ENCODE measurements at regions not wholly inside any gene's neighbourhood (a gene's known extent, or its start where the extent isn't known, plus 50 kb on each side); places are given as distances from the start of the nearest gene placed in this dataset.
"Not testable (repeated sequence)": the region's sequence is repeated elsewhere in the genome, so short reads cannot be mapped to it uniquely, and the experiment has no call there.

- no peak for DNase-seq
Measured at GRCh38 chr5:120251898-120252297, 212.2 kb upstream of the PRR16 start.

GRCh38 chr5:120252839-120253238, 211.3 kb upstream of the PRR16 start:
- DNase-seq, result peak; percentile 27

- DNase-seq, result no peak
Measured at GRCh38 chr5:120254385-120254784, 209.7 kb upstream of the PRR16 start.

GRCh38 chr5:120255214-120255613, 208.9 kb upstream of the PRR16 start:
- DNase-seq, result no peak

GRCh38 chr5:120256376-120256775, 207.7 kb upstream of the PRR16 start:
- DNase-seq, result no peak

- no peak for DNase-seq
Measured at GRCh38 chr5:120257358-120257971, 206.6 kb upstream of the PRR16 start.

GRCh38 chr5:120258123-120258522, 206.0 kb upstream of the PRR16 start:
- DNase-seq, result peak; percentile 17

- DNase-seq, result no peak
Measured at GRCh38 chr5:120260651-120261050, 203.4 kb upstream of the PRR16 start.

- DNase-seq, result no peak
Measured at GRCh38 chr5:120270498-120270897, 193.6 kb upstream of the PRR16 start.

GRCh38 chr5:120293796-120294195, 170.3 kb upstream of the PRR16 start:
- DNase-seq, result peak; percentile 94

- peak; percentile 47 for DNase-seq
Measured at GRCh38 chr5:120297616-120298015, 166.5 kb upstream of the PRR16 start.

GRCh38 chr5:120298981-120299380, 165.1 kb upstream of the PRR16 start:
- DNase-seq, result no peak

GRCh38 chr5:120304663-120305062, 159.4 kb upstream of the PRR16 start:
- DNase-seq, result peak; percentile 88

- peak; percentile 53 for DNase-seq
Measured at GRCh38 chr5:120306303-120306702, 157.8 kb upstream of the PRR16 start.

- DNase-seq, result no peak
Measured at GRCh38 chr5:120314191-120314590, 149.9 kb upstream of the PRR16 start.

- no peak for DNase-seq
Measured at GRCh38 chr5:120320626-120321025, 143.5 kb upstream of the PRR16 start.

GRCh38 chr5:120326651-120327050, 137.4 kb upstream of the PRR16 start:
- DNase-seq, result peak; percentile 43

- peak; percentile 30 for DNase-seq
Measured at GRCh38 chr5:120327180-120327579, 136.9 kb upstream of the PRR16 start.

GRCh38 chr5:120329095-120329494, 135.0 kb upstream of the PRR16 start:
- no peak for DNase-seq

- no peak for DNase-seq
Measured at GRCh38 chr5:120330558-120330957, 133.5 kb upstream of the PRR16 start.

- DNase-seq, result no peak
Measured at GRCh38 chr5:120344181-120344580, 119.9 kb upstream of the PRR16 start.

- no peak for DNase-seq
Measured at GRCh38 chr5:120345947-120346346, 118.2 kb upstream of the PRR16 start.

- DNase-seq, result not testable (repeated sequence)
Measured at GRCh38 chr5:120351071-120351470, 113.0 kb upstream of the PRR16 start.

- DNase-seq, result no peak
Measured at GRCh38 chr5:120354126-120354525, 110.0 kb upstream of the PRR16 start.

GRCh38 chr5:120358949-120359348, 105.2 kb upstream of the PRR16 start:
- DNase-seq, result no peak

Data from HCEC 1CT (cell line).